ENCODE measurements at regions not wholly inside any gene's neighbourhood (a gene's known extent, or its start where the extent isn't known, plus 50 kb on each side); places are given as distances from the start of the nearest gene placed in this dataset.

- TF ChIP-seq CTCF (conservative IDR thresholded peaks at IDR 0.05; ENCODE audit: low read depth, low read length) (no peak), SMC3 (IDR thresholded peaks at IDR 0.05; ENCODE audit: low read depth, low read length) (no peak), BHLHE40 (IDR thresholded peaks at IDR 0.05; ENCODE audit: low read depth, low read length) (no peak), CEBPB (IDR thresholded peaks at IDR 0.05; ENCODE audit: low read depth, low read length) (no peak), POLR2A (IDR thresholded peaks at IDR 0.05; ENCODE audit: low read depth, low read length) (no peak), NFE2L2 (IDR thresholded peaks at IDR 0.05; ENCODE audit: low read depth, low read length) (no peak), RAD21 (IDR thresholded peaks at IDR 0.05; ENCODE audit: low read length) (no peak), FOS (IDR thresholded peaks at IDR 0.05; ENCODE audit: low read depth, low read length) (no peak)
Measured at GRCh38 chr2:180254872-180255271, 247.8 kb upstream of the CWC22 start.
